ENCODE measurements at regions not wholly inside any gene's neighbourhood (a gene's known extent, or its start where the extent isn't known, plus 50 kb on each side); places are given as distances from the start of the nearest gene placed in this dataset.

- Mint-ChIP-seq H3K4me3 (no peak overlapping the region), H3K27me3 (no peaks in the 10 kb centered on the region), H3K27ac (no peak overlapping the region), H3K4me1 (no peaks in the 10 kb centered on the region), H3K9me3 (ENCODE audit: low read depth) (peaks cover 4% of the 10 kb centered on the region), H3K36me3 (ENCODE audit: low read depth) (no peaks in the 10 kb centered on the region)
- ChIA-PET CTCF (interaction anchor here (0.7 kb wide), 1 partner anchor 1830 kb away, joined by 4 read pairs; no protein-coding TSS in a partner anchor), POLR2A (no interaction called here)
- DNase-seq (no peak), ATAC-seq (no peak)
- intact Hi-C loops (cut with DNase I, micrococcal nuclease) = no loop called here
Observed at GRCh38 chr9:81741103-81741502, 51.8 kb upstream of the TLE1 start.

- intact Hi-C loops (cut with DNase I, micrococcal nuclease) = no loop called here
- Mint-ChIP-seq H3K4me1 (no peaks in the 10 kb centered on the region), H3K9me3 (ENCODE audit: low read depth) (peaks cover 2% of the 10 kb centered on the region), H3K4me3 (no peak overlapping the region), H3K27ac (no peak overlapping the region), H3K27me3 (no peaks in the 10 kb centered on the region), H3K36me3 (ENCODE audit: low read depth) (no peaks in the 10 kb centered on the region)
- ChIA-PET CTCF (no interaction called here), POLR2A (no interaction called here)
- ATAC-seq (no peak), DNase-seq (no peak)
Observed at GRCh38 chr9:81748091-81748490, 58.7 kb upstream of the TLE1 start.

GRCh38 chr9:81753436-81753835 is 64.1 kb upstream of the TLE1 start:
- H3K4me1 Mint-ChIP-seq = no peaks in the 10 kb centered on the region

GRCh38 chr9:81754245-81754644 is 64.9 kb upstream of the TLE1 start:
- Mint-ChIP-seq H3K9me3 (ENCODE audit: low read depth) (no peaks in the 10 kb centered on the region), H3K27me3 (no peaks in the 10 kb centered on the region), H3K4me3 (no peak overlapping the region), H3K27ac (no peak overlapping the region), H3K36me3 (ENCODE audit: low read depth) (no peaks in the 10 kb centered on the region), H3K4me1 (no peaks in the 10 kb centered on the region)
- DNase-seq (no peak), ATAC-seq (no peak)
- ChIA-PET POLR2A (no interaction called here), CTCF (no interaction called here)
- intact Hi-C loops (cut with DNase I, micrococcal nuclease) = no loop called here

More at GRCh38 chr9:81753436-81753835, 64.1 kb upstream of the TLE1 start:
- Mint-ChIP-seq H3K9me3 (ENCODE audit: low read depth) (no peaks in the 10 kb centered on the region), H3K27me3 (no peaks in the 10 kb centered on the region), H3K36me3 (ENCODE audit: low read depth) (no peaks in the 10 kb centered on the region), H3K27ac (no peak overlapping the region), H3K4me3 (no peak overlapping the region)
- intact Hi-C loops (cut with DNase I, micrococcal nuclease) = no loop called here
- CTCF ChIA-PET = no interaction called here
- POLR2A ChIA-PET = no interaction called here
- DNase-seq = no peak
- no peak for ATAC-seq

GRCh38 chr9:81755721-81756120 is 66.4 kb upstream of the TLE1 start:
- Mint-ChIP-seq H3K4me3 (no peak overlapping the region), H3K27ac (no peak overlapping the region), H3K27me3 (no peaks in the 10 kb centered on the region), H3K36me3 (ENCODE audit: low read depth) (no peaks in the 10 kb centered on the region), H3K9me3 (ENCODE audit: low read depth) (no peaks in the 10 kb centered on the region), H3K4me1 (no peaks in the 10 kb centered on the region)
- ChIA-PET POLR2A (no interaction called here), CTCF (no interaction called here)
- ATAC-seq (no peak), DNase-seq (no peak)
- intact Hi-C loops (cut with DNase I, micrococcal nuclease) = no loop called here

GRCh38 chr9:81756561-81756960 is 67.2 kb upstream of the TLE1 start:
- Mint-ChIP-seq H3K4me3 (no peak overlapping the region), H3K27ac (no peak overlapping the region), H3K4me1 (no peaks in the 10 kb centered on the region), H3K36me3 (ENCODE audit: low read depth) (no peaks in the 10 kb centered on the region), H3K9me3 (ENCODE audit: low read depth) (no peaks in the 10 kb centered on the region), H3K27me3 (no peaks in the 10 kb centered on the region)
- ChIA-PET POLR2A (no interaction called here), CTCF (no interaction called here)
- no peak for DNase-seq
- intact Hi-C loops (cut with DNase I, micrococcal nuclease) = no loop called here
- ATAC-seq = no peak

- no peaks in the 10 kb centered on the region for H3K9me3 Mint-ChIP-seq (ENCODE audit: low read depth)
Observed at GRCh38 chr9:81758123-81758797, 68.9 kb upstream of the TLE1 start.

GRCh38 chr9:81759680-81760215 is 70.4 kb upstream of the TLE1 start:
- POLR2A ChIA-PET = no interaction called here

More at GRCh38 chr9:81758123-81758797, 68.9 kb upstream of the TLE1 start:
- ATAC-seq = no peak
- Mint-ChIP-seq H3K27ac (no peak overlapping the region), H3K27me3 (no peaks in the 10 kb centered on the region), H3K36me3 (ENCODE audit: low read depth) (no peaks in the 10 kb centered on the region), H3K4me3 (no peak overlapping the region), H3K4me1 (no peaks in the 10 kb centered on the region)
- DNase-seq = no peak
- ChIA-PET CTCF (no interaction called here), POLR2A (no interaction called here)
- intact Hi-C loops (cut with DNase I, micrococcal nuclease) = no loop called here

GRCh38 chr9:81767921-81768320 is 78.6 kb upstream of the TLE1 start:
- no peak for DNase-seq
- H3K4me1 Mint-ChIP-seq = no peaks in the 10 kb centered on the region
- H3K9me3 Mint-ChIP-seq (ENCODE audit: low read depth) = no peaks in the 10 kb centered on the region
- ChIA-PET CTCF (no interaction called here), POLR2A (no interaction called here)
- H3K4me3 Mint-ChIP-seq = no peak overlapping the region
- H3K27ac Mint-ChIP-seq = no peak overlapping the region
- intact Hi-C loops (cut with DNase I, micrococcal nuclease) = no loop called here
- no peaks in the 10 kb centered on the region for H3K27me3 Mint-ChIP-seq
- ATAC-seq = no peak
- no peaks in the 10 kb centered on the region for H3K36me3 Mint-ChIP-seq (ENCODE audit: low read depth)

More at GRCh38 chr9:81759680-81760215, 70.4 kb upstream of the TLE1 start:
- Mint-ChIP-seq H3K27me3 (no peaks in the 10 kb centered on the region), H3K27ac (no peak overlapping the region), H3K36me3 (ENCODE audit: low read depth) (no peaks in the 10 kb centered on the region), H3K9me3 (ENCODE audit: low read depth) (no peaks in the 10 kb centered on the region), H3K4me1 (no peaks in the 10 kb centered on the region), H3K4me3 (no peak overlapping the region)
- CTCF ChIA-PET = no interaction called here
- intact Hi-C loops (cut with DNase I, micrococcal nuclease) = no loop called here
- ATAC-seq (no peak), DNase-seq (no peak)

- no peak overlapping the region for H3K27ac Mint-ChIP-seq
- no peaks in the 10 kb centered on the region for H3K36me3 Mint-ChIP-seq (ENCODE audit: low read depth)
- intact Hi-C loops (cut with DNase I, micrococcal nuclease) = no loop called here
- no peaks in the 10 kb centered on the region for H3K4me1 Mint-ChIP-seq
- POLR2A ChIA-PET = no interaction called here
- no peak overlapping the region for H3K4me3 Mint-ChIP-seq
- H3K9me3 Mint-ChIP-seq (ENCODE audit: low read depth) = no peaks in the 10 kb centered on the region
- H3K27me3 Mint-ChIP-seq = no peaks in the 10 kb centered on the region
- CTCF ChIA-PET = no interaction called here
- DNase-seq (no peak), ATAC-seq (no peak)
Observed at GRCh38 chr9:81771571-81771970, 82.2 kb upstream of the TLE1 start.

- intact Hi-C loops (cut with DNase I, micrococcal nuclease) = no loop called here
- Mint-ChIP-seq H3K27me3 (no peaks in the 10 kb centered on the region), H3K9me3 (ENCODE audit: low read depth) (no peaks in the 10 kb centered on the region), H3K27ac (no peak overlapping the region), H3K4me3 (no peak overlapping the region), H3K4me1 (no peaks in the 10 kb centered on the region), H3K36me3 (ENCODE audit: low read depth) (no peaks in the 10 kb centered on the region)
- CTCF ChIA-PET = no interaction called here
- POLR2A ChIA-PET = no interaction called here
- ATAC-seq = no peak
- no peak for DNase-seq
Observed at GRCh38 chr9:81772144-81772543, 82.8 kb upstream of the TLE1 start.

- intact Hi-C loops (cut with DNase I, micrococcal nuclease) = no loop called here
- Mint-ChIP-seq H3K9me3 (ENCODE audit: low read depth) (no peaks in the 10 kb centered on the region), H3K27ac (no peak overlapping the region), H3K27me3 (no peaks in the 10 kb centered on the region), H3K4me3 (no peak overlapping the region), H3K4me1 (no peaks in the 10 kb centered on the region), H3K36me3 (ENCODE audit: low read depth) (no peaks in the 10 kb centered on the region)
- ChIA-PET POLR2A (no interaction called here), CTCF (no interaction called here)
- ATAC-seq = no peak
- DNase-seq = no peak
Observed at GRCh38 chr9:81776390-81776789, 87.0 kb upstream of the TLE1 start.

- DNase-seq (no peak), ATAC-seq (no peak)
- ChIA-PET CTCF (no interaction called here), POLR2A (no interaction called here)
- Mint-ChIP-seq H3K27ac (no peak overlapping the region), H3K4me1 (no peaks in the 10 kb centered on the region), H3K9me3 (ENCODE audit: low read depth) (no peaks in the 10 kb centered on the region), H3K4me3 (no peak overlapping the region), H3K27me3 (no peaks in the 10 kb centered on the region), H3K36me3 (ENCODE audit: low read depth) (no peaks in the 10 kb centered on the region)
- intact Hi-C loops (cut with DNase I, micrococcal nuclease) = no loop called here
Observed at GRCh38 chr9:81776834-81777233, 87.5 kb upstream of the TLE1 start.

All from activated CD4-positive, alpha-beta T cell treated with anti-CD3 and anti-CD28 coated beads for 36 hours (primary cell).